HepG2 (cell line): ENCODE measurements at regions not wholly inside any gene's neighbourhood (a gene's known extent, or its start where the extent isn't known, plus 50 kb on each side); places are given as distances from the start of the nearest gene placed in this dataset.

Source experiments
- ATAC-seq: fragments of 200-7000 bp; cut with Tn5 transposase; 3 replicates; pipeline ENCODE4 v1.9.1; 2020; ENCODE audit warnings: mild to moderate bottlenecking, moderate library complexity
- BruUV-seq: library from RNA; stranded (reverse); fragments of 400-500 nt; replicated peaks from 2 replicates; lab custom pipeline; 2021; lab: Mats Ljungman, UMichigan
- CTCF ChIA-PET: fragments of 300-600 bp; formaldehyde crosslinking; extraction: SDS; loops from one replicate; lab custom pipeline; 2021; ENCODE audit warnings: low total read pairs, inconsistent platforms, low intra/inter-chr PET ratio; lab: Yijun Ruan, JAX
- POLR2A ChIA-PET: fragments of 350-600 bp; sonication (Branson Sonifier 250); formaldehyde crosslinking; loops from one replicate; lab custom pipeline; 2020; ENCODE audit warnings: antibody characterized with exemption, inconsistent platforms; lab: Yijun Ruan, JAX
- DNase-seq: peaks from one replicate; pipeline ENCODE4 v3.0.0-alpha.2; 2015; ENCODE audit warnings: low spot score
- FAIRE-seq: peaks from 3 replicates; lab custom pipeline; 2011; peaks lifted over from hg19 to GRCh38; lab: Jason Lieb, UNC
- H2AFZ ChIP-seq: one replicate; pipeline ENCODE4 v1.6.1; 2011; ENCODE audit warnings: low read length, inconsistent platforms
- H3K27ac ChIP-seq: fragments of 300-600 bp; 3 replicates; pipeline ENCODE4 v1.8.0; 2011; ENCODE audit warnings: mixed run types, mild to moderate bottlenecking, mixed read lengths, low read length, inconsistent platforms; ENCODE audit not compliant: insufficient read depth; ENCODE audit errors: extremely low read length
- H3K27me3 ChIP-seq, 2 experiments: fragments of 200-600 bp in 1 of 2; 2 replicates in 1 of 2; 3 replicates in 1 of 2; pipeline versions ENCODE4 v1.6.0 to v1.8.0; 2011; ENCODE audit warnings: low read length in 2 of 2, mild to moderate bottlenecking in 2 of 2, moderate library complexity in 2 of 2, inconsistent platforms in 1 of 2; ENCODE audit not compliant: insufficient read depth in 2 of 2, control insufficient read depth in 1 of 2
- H3K36me3 ChIP-seq, 2 experiments: fragments of 200-600 bp in 1 of 2; replicated peaks in 1 of 2; 2 replicates in 1 of 2; 3 replicates in 1 of 2; pipeline versions ENCODE4 v1.5.1 to v1.8.0; 2011; ENCODE audit warnings: low read length in 2 of 2, inconsistent platforms in 1 of 2; ENCODE audit not compliant: insufficient read depth in 2 of 2, control insufficient read depth in 1 of 2
- H3K4me1 ChIP-seq: 2 replicates; pipeline ENCODE4 v1.5.1; 2012; ENCODE audit warnings: low read length, inconsistent platforms; ENCODE audit not compliant: insufficient read depth
- H3K4me2 ChIP-seq: 2 replicates; pipeline ENCODE4 v1.6.0; 2011; ENCODE audit warnings: low read depth, low read length, inconsistent platforms
- H3K4me3 ChIP-seq, 3 experiments: fragments of 200-600 bp in 1 of 3; sonication (generic), shearing (Covaris generic) in 1 of 3; replicated peaks in 1 of 3; 2 replicates each; pipeline ENCODE4 v1.5.1; 2011 to 2016; ENCODE audit warnings: low read length in 3 of 3, inconsistent platforms in 2 of 3, low read depth in 2 of 3, mild to moderate bottlenecking in 2 of 3, control low read depth in 1 of 3, mixed read lengths in 1 of 3; ENCODE audit not compliant: insufficient read depth in 1 of 3
- H3K79me2 ChIP-seq: one replicate; pipeline ENCODE4 v1.6.1; 2011; ENCODE audit warnings: low read length, inconsistent platforms; ENCODE audit not compliant: insufficient read depth
- H3K9ac ChIP-seq: 2 replicates; pipeline ENCODE4 v1.6.0; 2011; ENCODE audit warnings: mild to moderate bottlenecking, low read depth, low read length, inconsistent platforms; ENCODE audit not compliant: insufficient read depth
- H3K9me3 ChIP-seq: 2 replicates; pipeline ENCODE4 v1.5.1; 2012; ENCODE audit warnings: mild to moderate bottlenecking, low read length
- H4K20me1 ChIP-seq: 2 replicates; pipeline ENCODE4 v1.6.0; 2011; ENCODE audit warnings: inconsistent platforms, mild to moderate bottlenecking, low read length, moderate library complexity; ENCODE audit not compliant: insufficient read depth
- ATRX ChIP-seq: sonication (generic); formaldehyde crosslinking; IDR thresholded peaks from 2 replicates; pipeline ENCODE4 v1.4.0; 2020; ENCODE audit warnings: missing genetic modification reagents, borderline replicate concordance
- CREM ChIP-seq, 2 experiments: sonication (generic) in 1 of 2; formaldehyde crosslinking in 1 of 2; IDR thresholded peaks; 2 replicates each; pipeline versions ENCODE4 v1.4.0 to v1.6.1; 2016 to 2020; ENCODE audit warnings: antibody characterized with exemption in 1 of 2, mild to moderate bottlenecking in 1 of 2, missing genetic modification reagents in 1 of 2
- FOXK2 ChIP-seq: fragments of 450-650 bp; IDR thresholded peaks from 2 replicates; pipeline ENCODE4 v1.6.1; 2016
- MEIS2 ChIP-seq: sonication (generic); formaldehyde crosslinking; IDR thresholded peaks from 2 replicates; pipeline ENCODE4 v1.9.0; 2021; ENCODE audit warnings: mild to moderate bottlenecking, missing genetic modification reagents
- NRL ChIP-seq: sonication (generic); formaldehyde crosslinking; IDR thresholded peaks from 2 replicates; pipeline ENCODE4 v1.5.0; 2020; ENCODE audit warnings: missing genetic modification reagents, mild to moderate bottlenecking, moderate library complexity, borderline replicate concordance
- RBM22 ChIP-seq: fragments of 200-400 bp; formaldehyde crosslinking; optimal IDR thresholded peaks from 2 replicates; pipeline ENCODE3; 2017; ENCODE audit warnings: mild to moderate bottlenecking, low read length, moderate library complexity
- SP1 ChIP-seq, 2 experiments: fragments of 450-650 bp in 1 of 2; sonication (generic) in 1 of 2; formaldehyde crosslinking in 1 of 2; IDR thresholded peaks; 2 replicates each; pipeline versions ENCODE4 v1.4.0 to v1.6.1; 2016 to 2020; ENCODE audit warnings: missing genetic modification reagents in 1 of 2
- SP140L ChIP-seq: sonication (generic); formaldehyde crosslinking; IDR thresholded peaks from 2 replicates; pipeline ENCODE4 v1.4.0; 2020; ENCODE audit warnings: missing genetic modification reagents, borderline replicate concordance
- SRSF1 ChIP-seq: fragments of 200-400 bp; formaldehyde crosslinking; optimal IDR thresholded peaks from 2 replicates; pipeline ENCODE3; 2017; ENCODE audit warnings: mild to moderate bottlenecking, low read depth, low read length, moderate library complexity
- TBL1XR1 ChIP-seq: fragments of 150-350 bp; IDR thresholded peaks from 2 replicates; pipeline ENCODE4 v1.6.1; 2014; ENCODE audit warnings: borderline replicate concordance, low read length; ENCODE audit not compliant: partially characterized antibody
- ZBTB8A ChIP-seq: sonication (generic); formaldehyde crosslinking; IDR thresholded peaks from 2 replicates; pipeline ENCODE4 v1.4.0; 2020; ENCODE audit warnings: mild to moderate bottlenecking, low read depth, missing genetic modification reagents, borderline replicate concordance
- ZMYM4 ChIP-seq: sonication (generic); formaldehyde crosslinking; IDR thresholded peaks from 2 replicates; pipeline ENCODE4 v1.8.1; 2023; ENCODE audit warnings: mild to moderate bottlenecking, missing genetic modification reagents
- ZNF660 ChIP-seq: sonication (generic); formaldehyde crosslinking; IDR thresholded peaks from 2 replicates; pipeline ENCODE4 v1.5.1; 2020; ENCODE audit warnings: mild to moderate bottlenecking, low read depth, missing genetic modification reagents, borderline replicate concordance
- WGBS: methylation state at CpG from one replicate; pipeline ENCODE4 v1.1.6; 2017; ENCODE audit warnings: low lambda C conversion rate; 5-methylcytosine and 5-hydroxymethylcytosine counted together
- in situ Hi-C: cut with HindIII; loops from 2 replicates; pipeline ENCODE4 v1.10.0; 2017; ENCODE audit warnings: low pct_unique_long_range_greater_than_20kb; ENCODE audit not compliant: extremely low pct_ligation_motif_present
- intact Hi-C: fragments of 100-400 bp; cut with micrococcal nuclease; formaldehyde crosslinking; loops from one replicate; pipeline ENCODE4 v1.10.0; 2022; ENCODE audit not compliant: unreplicated experiment
- TF ChIP-seq, protein P1 (sequence below): IDR thresholded peaks from 2 replicates; pipeline ENCODE4 v1.6.1; 2012; ENCODE audit warnings: low read length, improper control_type of control experiment
- TF ChIP-seq, protein P2 (sequence below): sonication (generic); formaldehyde crosslinking; IDR thresholded peaks from 2 replicates; pipeline ENCODE4 v1.4.0; 2020; ENCODE audit warnings: missing genetic modification reagents

DNA sequence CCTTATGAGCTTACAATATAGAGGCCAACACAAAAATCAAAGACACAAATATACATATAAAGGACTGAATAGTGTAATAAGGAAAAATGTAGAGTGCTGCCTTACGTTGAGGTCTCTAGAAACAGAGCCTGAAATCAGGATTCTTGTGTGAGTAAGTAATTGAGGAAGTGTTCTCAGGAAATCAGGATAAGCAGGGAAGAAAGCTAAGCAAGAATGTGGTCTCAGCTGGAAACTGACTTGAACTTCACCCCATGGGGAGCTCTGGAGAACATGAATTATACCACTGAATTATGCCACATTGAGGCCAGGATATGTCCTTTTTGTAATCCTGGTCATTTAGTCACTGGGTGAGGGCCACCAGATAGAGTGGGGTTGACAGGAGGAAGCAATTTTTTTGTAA lies 191.9 kb downstream of the ETV1 start:
- intact Hi-C loops = no loop called here
- no peak for FAIRE-seq
- POLR2A ChIA-PET = no interaction called here

GRCh38 chr7:13800694-13801448 lies 188.6 kb downstream of the ETV1 start:
- Histone ChIP-seq H3K9ac (no peak overlapping the region), H4K20me1 (no peaks in the 10 kb centered on the region), H3K79me2 (no peaks in the 10 kb centered on the region), H3K9me3 (peaks cover 85% of the 10 kb centered on the region), H3K27ac (no peak overlapping the region), H3K27me3 (no peaks in the 10 kb centered on the region), H2AFZ (no peak overlapping the region), H3K36me3 (no peaks in the 10 kb centered on the region), H3K4me1 (no peaks in the 10 kb centered on the region), H3K4me3 (no peak overlapping the region), H3K4me2 (no peak overlapping the region)
- CTCF ChIA-PET = no interaction called here
- FAIRE-seq = no peak
- no peak for DNase-seq
- 11% methylated on average over 6 of the region's 6 CpGs for WGBS
- in situ Hi-C loops = no loop called here
- no TSS peak for BruUV-seq
- intact Hi-C loops = no loop called here
- no peak for ATAC-seq
- POLR2A ChIA-PET = no interaction called here
- TF ChIP-seq ZNF660 (CRISPR knock-in tag) = no peak
- TF ChIP-seq RBM22 = no peak
- TF ChIP-seq CREM (IDR thresholded peaks at IDR 0.05) = no peak
- TF ChIP-seq CREM (CRISPR knock-in tag; IDR thresholded peaks at IDR 0.05) = no peak
- TF ChIP-seq, protein P1, sequence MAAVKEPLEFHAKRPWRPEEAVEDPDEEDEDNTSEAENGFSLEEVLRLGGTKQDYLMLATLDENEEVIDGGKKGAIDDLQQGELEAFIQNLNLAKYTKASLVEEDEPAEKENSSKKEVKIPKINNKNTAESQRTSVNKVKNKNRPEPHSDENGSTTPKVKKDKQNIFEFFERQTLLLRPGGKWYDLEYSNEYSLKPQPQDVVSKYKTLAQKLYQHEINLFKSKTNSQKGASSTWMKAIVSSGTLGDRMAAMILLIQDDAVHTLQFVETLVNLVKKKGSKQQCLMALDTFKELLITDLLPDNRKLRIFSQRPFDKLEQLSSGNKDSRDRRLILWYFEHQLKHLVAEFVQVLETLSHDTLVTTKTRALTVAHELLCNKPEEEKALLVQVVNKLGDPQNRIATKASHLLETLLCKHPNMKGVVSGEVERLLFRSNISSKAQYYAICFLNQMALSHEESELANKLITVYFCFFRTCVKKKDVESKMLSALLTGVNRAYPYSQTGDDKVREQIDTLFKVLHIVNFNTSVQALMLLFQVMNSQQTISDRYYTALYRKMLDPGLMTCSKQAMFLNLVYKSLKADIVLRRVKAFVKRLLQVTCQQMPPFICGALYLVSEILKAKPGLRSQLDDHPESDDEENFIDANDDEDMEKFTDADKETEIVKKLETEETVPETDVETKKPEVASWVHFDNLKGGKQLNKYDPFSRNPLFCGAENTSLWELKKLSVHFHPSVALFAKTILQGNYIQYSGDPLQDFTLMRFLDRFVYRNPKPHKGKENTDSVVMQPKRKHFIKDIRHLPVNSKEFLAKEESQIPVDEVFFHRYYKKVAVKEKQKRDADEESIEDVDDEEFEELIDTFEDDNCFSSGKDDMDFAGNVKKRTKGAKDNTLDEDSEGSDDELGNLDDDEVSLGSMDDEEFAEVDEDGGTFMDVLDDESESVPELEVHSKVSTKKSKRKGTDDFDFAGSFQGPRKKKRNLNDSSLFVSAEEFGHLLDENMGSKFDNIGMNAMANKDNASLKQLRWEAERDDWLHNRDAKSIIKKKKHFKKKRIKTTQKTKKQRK = no peak

More for the DNA sequence above, 191.9 kb downstream of the ETV1 start:
- 3% methylated on average over 1 of the region's 1 CpG for WGBS
- no peak overlapping the region for H3K27ac ChIP-seq
- in situ Hi-C loops = no loop called here
- DNase-seq (no peak), ATAC-seq (no peak)
- TF ChIP-seq ZBTB8A (CRISPR knock-in tag) (no peak), TBL1XR1 (no peak), SP140L (no peak), ZMYM4 (CRISPR knock-in tag) (no peak), SRSF1 (no peak), MEIS2 (no peak), ATRX (no peak), NRL (CRISPR knock-in tag) (no peak), FOXK2 (no peak), SP1 (IDR thresholded peaks at IDR 0.05) (no peak), SP1 (CRISPR knock-in tag; IDR thresholded peaks at IDR 0.05) (no peak)
- TF ChIP-seq, protein P2, sequence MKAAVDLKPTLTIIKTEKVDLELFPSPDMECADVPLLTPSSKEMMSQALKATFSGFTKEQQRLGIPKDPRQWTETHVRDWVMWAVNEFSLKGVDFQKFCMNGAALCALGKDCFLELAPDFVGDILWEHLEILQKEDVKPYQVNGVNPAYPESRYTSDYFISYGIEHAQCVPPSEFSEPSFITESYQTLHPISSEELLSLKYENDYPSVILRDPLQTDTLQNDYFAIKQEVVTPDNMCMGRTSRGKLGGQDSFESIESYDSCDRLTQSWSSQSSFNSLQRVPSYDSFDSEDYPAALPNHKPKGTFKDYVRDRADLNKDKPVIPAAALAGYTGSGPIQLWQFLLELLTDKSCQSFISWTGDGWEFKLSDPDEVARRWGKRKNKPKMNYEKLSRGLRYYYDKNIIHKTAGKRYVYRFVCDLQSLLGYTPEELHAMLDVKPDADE (CRISPR knock-in tag) = no peak
- H3K9me3 ChIP-seq = peaks cover 85% of the 10 kb centered on the region
- H3K4me3 ChIP-seq = no peak overlapping the region
- H4K20me1 ChIP-seq = no peaks in the 10 kb centered on the region
- no TSS peak for BruUV-seq
- H2AFZ ChIP-seq = no peak overlapping the region
- no peaks in the 10 kb centered on the region for H3K79me2 ChIP-seq
- no peak overlapping the region for H3K4me2 ChIP-seq
- H3K27me3 ChIP-seq = no peaks in the 10 kb centered on the region
- CTCF ChIA-PET = no interaction called here
- no peaks in the 10 kb centered on the region for H3K4me1 ChIP-seq
- no peaks in the 10 kb centered on the region for H3K36me3 ChIP-seq
- no peak overlapping the region for H3K9ac ChIP-seq
